ENCODE measurements at regions not wholly inside any gene's neighbourhood (a gene's known extent, or its start where the extent isn't known, plus 50 kb on each side); places are given as distances from the start of the nearest gene placed in this dataset.
"Not testable (repeated sequence)": the region's sequence is repeated elsewhere in the genome, so short reads cannot be mapped to it uniquely, and the experiment has no call there.

- no peak for DNase-seq
These were observed 367.0 kb upstream of the UBE2E2 start for GRCh38 chr3:22836131-22836530.

- no peak for DNase-seq
These were observed 359.3 kb upstream of the UBE2E2 start for GRCh38 chr3:22843854-22844253.

- DNase-seq: no peak
These were observed 356.6 kb upstream of the UBE2E2 start for GRCh38 chr3:22846566-22846965.

- not testable (repeated sequence) for DNase-seq
These were observed 353.5 kb upstream of the UBE2E2 start for GRCh38 chr3:22849583-22849982.

GRCh38 chr3:22856811-22857210 lies 346.3 kb upstream of the UBE2E2 start:
- DNase-seq: no peak

GRCh38 chr3:22858486-22858885 lies 344.6 kb upstream of the UBE2E2 start:
- DNase-seq: no peak

- DNase-seq: no peak
These were observed 343.5 kb upstream of the UBE2E2 start for GRCh38 chr3:22859618-22860017.

GRCh38 chr3:22861426-22861825 lies 341.7 kb upstream of the UBE2E2 start:
- no peak for DNase-seq

GRCh38 chr3:22862111-22862510 lies 341.0 kb upstream of the UBE2E2 start:
- no peak for DNase-seq

GRCh38 chr3:22882834-22883233 lies 320.3 kb upstream of the UBE2E2 start:
- not testable (repeated sequence) for DNase-seq

- DNase-seq: no peak
These were observed 318.1 kb upstream of the UBE2E2 start for GRCh38 chr3:22885039-22885438.

- no peak for DNase-seq
These were observed 317.4 kb upstream of the UBE2E2 start for GRCh38 chr3:22885574-22886341.

GRCh38 chr3:22886439-22887068 lies 316.6 kb upstream of the UBE2E2 start:
- no peak for DNase-seq

- DNase-seq: no peak
These were observed 315.3 kb upstream of the UBE2E2 start for GRCh38 chr3:22887664-22888291.

- no peak for DNase-seq
These were observed 310.0 kb upstream of the UBE2E2 start for GRCh38 chr3:22893101-22893500.

GRCh38 chr3:22893644-22894325 lies 309.3 kb upstream of the UBE2E2 start:
- DNase-seq: no peak

GRCh38 chr3:22894865-22895264 lies 308.3 kb upstream of the UBE2E2 start:
- DNase-seq: no peak

GRCh38 chr3:22895671-22896070 lies 307.5 kb upstream of the UBE2E2 start:
- DNase-seq: no peak

GRCh38 chr3:22898558-22898957 lies 304.6 kb upstream of the UBE2E2 start:
- DNase-seq: no peak

GRCh38 chr3:22899441-22899840 lies 303.7 kb upstream of the UBE2E2 start:
- no peak for DNase-seq

GRCh38 chr3:22900296-22900695 lies 302.8 kb upstream of the UBE2E2 start:
- no peak for DNase-seq

GRCh38 chr3:22901684-22902083 lies 301.4 kb upstream of the UBE2E2 start:
- DNase-seq: no peak

- no peak for DNase-seq
These were observed 295.9 kb upstream of the UBE2E2 start for GRCh38 chr3:22907161-22907780.

Data from T1000 (cell line).